Thyroid gland (tissue), 4 donors: ENCODE measurements at regions not wholly inside any gene's neighbourhood (a gene's known extent, or its start where the extent isn't known, plus 50 kb on each side); places are given as distances from the start of the nearest gene placed in this dataset.

Experiments
- POLR2A ChIP-seq, 2 donors: fragments of 450-650 bp; IDR thresholded peaks; one replicate each; pipeline ENCODE4 v1.6.1; 2017; ENCODE audit warnings: antibody characterized with exemption in 2 of 2, mild to moderate bottlenecking in 2 of 2, moderate library complexity in 1 of 2
- TF ChIP-seq, protein P1 (sequence below), 6 experiments: fragments of 200-600 bp in 3 of 6; fragments of 450-650 bp in 3 of 6; sonication (generic) in 3 of 6; IDR thresholded peaks; one replicate each; pipeline ENCODE4 v1.5.1; 2016 to 2019; ENCODE audit warnings: antibody characterized with exemption in 6 of 6, mild to moderate bottlenecking in 2 of 6, inconsistent platforms in 1 of 6, moderate library complexity in 1 of 6

DNA sequence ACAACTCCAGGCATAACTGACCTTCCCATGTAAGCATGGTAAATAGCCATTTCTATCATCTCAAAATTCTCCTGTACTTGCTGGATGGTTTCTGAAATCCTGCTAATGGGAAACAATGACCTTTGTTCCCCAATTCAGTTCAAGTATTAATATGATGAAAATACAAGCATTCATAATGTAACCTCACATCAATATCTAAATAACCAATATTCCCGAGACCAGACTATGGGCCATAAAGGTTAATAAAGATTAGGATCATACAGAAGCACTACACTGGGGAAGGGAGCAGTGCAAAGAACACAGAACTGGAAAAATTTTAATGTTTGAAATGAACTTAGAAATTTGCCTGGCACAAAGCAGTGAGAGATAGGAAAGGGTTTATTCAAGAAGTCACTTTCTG, 151.3 kb upstream of the SETMAR start:
- TF ChIP-seq, protein P1, sequence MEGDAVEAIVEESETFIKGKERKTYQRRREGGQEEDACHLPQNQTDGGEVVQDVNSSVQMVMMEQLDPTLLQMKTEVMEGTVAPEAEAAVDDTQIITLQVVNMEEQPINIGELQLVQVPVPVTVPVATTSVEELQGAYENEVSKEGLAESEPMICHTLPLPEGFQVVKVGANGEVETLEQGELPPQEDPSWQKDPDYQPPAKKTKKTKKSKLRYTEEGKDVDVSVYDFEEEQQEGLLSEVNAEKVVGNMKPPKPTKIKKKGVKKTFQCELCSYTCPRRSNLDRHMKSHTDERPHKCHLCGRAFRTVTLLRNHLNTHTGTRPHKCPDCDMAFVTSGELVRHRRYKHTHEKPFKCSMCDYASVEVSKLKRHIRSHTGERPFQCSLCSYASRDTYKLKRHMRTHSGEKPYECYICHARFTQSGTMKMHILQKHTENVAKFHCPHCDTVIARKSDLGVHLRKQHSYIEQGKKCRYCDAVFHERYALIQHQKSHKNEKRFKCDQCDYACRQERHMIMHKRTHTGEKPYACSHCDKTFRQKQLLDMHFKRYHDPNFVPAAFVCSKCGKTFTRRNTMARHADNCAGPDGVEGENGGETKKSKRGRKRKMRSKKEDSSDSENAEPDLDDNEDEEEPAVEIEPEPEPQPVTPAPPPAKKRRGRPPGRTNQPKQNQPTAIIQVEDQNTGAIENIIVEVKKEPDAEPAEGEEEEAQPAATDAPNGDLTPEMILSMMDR (IDR thresholded peaks at IDR 0.05): no peak
- TF ChIP-seq POLR2A (IDR thresholded peaks at IDR 0.05): no peak
